ENCODE measurements at regions not wholly inside any gene's neighbourhood (a gene's known extent, or its start where the extent isn't known, plus 50 kb on each side); places are given as distances from the start of the nearest gene placed in this dataset.
A peak's percentile ranks its signal among the peaks of the same experiment; 100 is the strongest.

GRCh38 chr3:167886690-167887089, 151.2 kb downstream of the SERPINI1 start:
- DNase-seq, result no peak
- Histone ChIP-seq H3K27ac (no peak overlapping the region), H3K9me3 (no peaks in the 10 kb centered on the region), H3K36me3 (no peaks in the 10 kb centered on the region), H3K4me1 (no peaks in the 10 kb centered on the region), H3K27me3 (no peaks in the 10 kb centered on the region), H3K4me3 (no peak overlapping the region), H3K9ac (ENCODE audit: low read depth in 2 of 2, low read length in 2 of 2) (no peak overlapping the region)
- intact Hi-C loops (cut with DNase I), result no loop called here
- TF ChIP-seq CTCF (IDR thresholded peaks at IDR 0.05), result no peak

GRCh38 chr3:167885277-167885676, 149.8 kb downstream of the SERPINI1 start:
- H3K27me3 ChIP-seq, result no peaks in the 10 kb centered on the region
- no peaks in the 10 kb centered on the region for H3K9me3 ChIP-seq
- no peak for DNase-seq
- no peaks in the 10 kb centered on the region for H3K36me3 ChIP-seq
- intact Hi-C loops (cut with DNase I), result no loop called here
- no peaks in the 10 kb centered on the region for H3K4me1 ChIP-seq
- H3K27ac ChIP-seq, result no peak overlapping the region
- H3K4me3 ChIP-seq, result no peak overlapping the region
- no peak overlapping the region for H3K9ac ChIP-seq (ENCODE audit: low read depth in 2 of 2, low read length in 2 of 2)
- TF ChIP-seq CTCF (IDR thresholded peaks at IDR 0.05), result no peak

- Histone ChIP-seq H3K27ac (no peak overlapping the region), H3K4me1 (no peaks in the 10 kb centered on the region), H3K9me3 (no peaks in the 10 kb centered on the region), H3K9ac (ENCODE audit: low read depth in 2 of 2, low read length in 2 of 2) (no peak overlapping the region), H3K27me3 (no peaks in the 10 kb centered on the region), H3K4me3 (no peak overlapping the region), H3K36me3 (no peaks in the 10 kb centered on the region)
- intact Hi-C loops (cut with DNase I), result loop anchor here (5.0 kb wide), 1 partner anchor 502 kb away; the partner anchor contains the start of gene ZBBX
- no peak for DNase-seq
- TF ChIP-seq CTCF (IDR thresholded peaks at IDR 0.05), result no peak
Observed at GRCh38 chr3:167884481-167884880, 149.0 kb downstream of the SERPINI1 start.

- H3K36me3 ChIP-seq, result no peaks in the 10 kb centered on the region
- no peaks in the 10 kb centered on the region for H3K27me3 ChIP-seq
- DNase-seq, result no peak
- no peak overlapping the region for H3K27ac ChIP-seq
- no peaks in the 10 kb centered on the region for H3K4me1 ChIP-seq
- no peak overlapping the region for H3K9ac ChIP-seq (ENCODE audit: low read depth in 2 of 2, low read length in 2 of 2)
- H3K9me3 ChIP-seq, result no peaks in the 10 kb centered on the region
- TF ChIP-seq CTCF (IDR thresholded peaks at IDR 0.05), result no peak
- intact Hi-C loops (cut with DNase I), result loop anchor here (5.0 kb wide), 1 partner anchor 501 kb away; the partner anchor contains the start of gene ZBBX
- H3K4me3 ChIP-seq, result no peak overlapping the region
Observed at GRCh38 chr3:167883452-167883851, 147.9 kb downstream of the SERPINI1 start.

GRCh38 chr3:167882057-167882667, 146.6 kb downstream of the SERPINI1 start:
- no peak for DNase-seq
- peak; percentile 62 for TF ChIP-seq CTCF (IDR thresholded peaks at IDR 0.05)
- Histone ChIP-seq H3K4me1 (no peaks in the 10 kb centered on the region), H3K4me3 (no peak overlapping the region), H3K27me3 (no peaks in the 10 kb centered on the region), H3K27ac (no peak overlapping the region), H3K9me3 (no peaks in the 10 kb centered on the region), H3K36me3 (no peaks in the 10 kb centered on the region), H3K9ac (ENCODE audit: low read depth in 2 of 2, low read length in 2 of 2) (no peak overlapping the region)
- intact Hi-C loops (cut with DNase I), result loop anchor here (5.0 kb wide), 1 partner anchor 500 kb away; the partner anchor contains the start of gene ZBBX

Data from colonic mucosa (tissue), 4 donors.